Fibroblast of the aortic adventitia (primary cell): ENCODE measurements at regions not wholly inside any gene's neighbourhood (a gene's known extent, or its start where the extent isn't known, plus 50 kb on each side); places are given as distances from the start of the nearest gene placed in this dataset.
"Not testable (repeated sequence)": the region's sequence is repeated elsewhere in the genome, so short reads cannot be mapped to it uniquely, and the experiment has no call there.

ENCODE experiments used
- DNase-seq: peaks from one replicate; pipeline ENCODE4 v3.0.0-alpha.2; 2010; ENCODE audit warnings: low read depth
- H3K4me3 ChIP-seq: 2 replicates; pipeline ENCODE4 v1.5.1; 2011; ENCODE audit warnings: low read depth, mild to moderate bottlenecking, control low read depth, low read length, moderate library complexity
- TF ChIP-seq, protein P1 (sequence below): IDR thresholded peaks from 2 replicates; pipeline ENCODE4 v1.5.1; 2011; ENCODE audit warnings: mild to moderate bottlenecking, low read length, control low read depth, inconsistent platforms; ENCODE audit not compliant: insufficient read depth

GRCh38 chr10:106033065-106033464 lies 1131.4 kb downstream of the SORCS1 start:
- no peak for DNase-seq
- TF ChIP-seq, protein P1, sequence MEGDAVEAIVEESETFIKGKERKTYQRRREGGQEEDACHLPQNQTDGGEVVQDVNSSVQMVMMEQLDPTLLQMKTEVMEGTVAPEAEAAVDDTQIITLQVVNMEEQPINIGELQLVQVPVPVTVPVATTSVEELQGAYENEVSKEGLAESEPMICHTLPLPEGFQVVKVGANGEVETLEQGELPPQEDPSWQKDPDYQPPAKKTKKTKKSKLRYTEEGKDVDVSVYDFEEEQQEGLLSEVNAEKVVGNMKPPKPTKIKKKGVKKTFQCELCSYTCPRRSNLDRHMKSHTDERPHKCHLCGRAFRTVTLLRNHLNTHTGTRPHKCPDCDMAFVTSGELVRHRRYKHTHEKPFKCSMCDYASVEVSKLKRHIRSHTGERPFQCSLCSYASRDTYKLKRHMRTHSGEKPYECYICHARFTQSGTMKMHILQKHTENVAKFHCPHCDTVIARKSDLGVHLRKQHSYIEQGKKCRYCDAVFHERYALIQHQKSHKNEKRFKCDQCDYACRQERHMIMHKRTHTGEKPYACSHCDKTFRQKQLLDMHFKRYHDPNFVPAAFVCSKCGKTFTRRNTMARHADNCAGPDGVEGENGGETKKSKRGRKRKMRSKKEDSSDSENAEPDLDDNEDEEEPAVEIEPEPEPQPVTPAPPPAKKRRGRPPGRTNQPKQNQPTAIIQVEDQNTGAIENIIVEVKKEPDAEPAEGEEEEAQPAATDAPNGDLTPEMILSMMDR: no peak
- H3K4me3 ChIP-seq: no peak overlapping the region

DNA sequence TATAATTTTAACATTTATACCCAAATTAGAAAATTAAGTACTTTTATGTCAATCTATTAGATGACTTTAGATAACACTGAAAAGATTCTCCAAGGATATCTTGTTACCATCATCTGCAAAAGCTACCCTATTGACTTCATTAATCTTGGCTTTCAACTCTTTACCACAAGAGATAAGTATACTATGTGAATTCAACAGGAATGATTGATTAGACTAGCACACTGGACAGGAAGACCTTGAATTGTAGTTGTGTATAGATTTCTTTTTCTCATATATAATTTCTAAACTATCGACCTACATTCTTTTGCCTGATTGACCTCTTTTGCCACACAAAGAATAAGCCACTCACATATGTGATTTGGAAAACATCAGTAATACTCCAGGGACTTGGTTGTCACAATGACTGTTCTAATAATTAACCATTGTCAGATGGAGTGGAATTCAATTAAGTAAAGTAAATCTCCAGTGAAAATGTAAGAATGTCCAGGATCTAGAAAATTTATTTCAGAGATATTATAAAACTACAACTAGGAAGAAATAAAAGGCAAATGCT lies 1132.0 kb downstream of the SORCS1 start:
- TF ChIP-seq, protein P1: no peak
- no peak overlapping the region for H3K4me3 ChIP-seq

DNA sequence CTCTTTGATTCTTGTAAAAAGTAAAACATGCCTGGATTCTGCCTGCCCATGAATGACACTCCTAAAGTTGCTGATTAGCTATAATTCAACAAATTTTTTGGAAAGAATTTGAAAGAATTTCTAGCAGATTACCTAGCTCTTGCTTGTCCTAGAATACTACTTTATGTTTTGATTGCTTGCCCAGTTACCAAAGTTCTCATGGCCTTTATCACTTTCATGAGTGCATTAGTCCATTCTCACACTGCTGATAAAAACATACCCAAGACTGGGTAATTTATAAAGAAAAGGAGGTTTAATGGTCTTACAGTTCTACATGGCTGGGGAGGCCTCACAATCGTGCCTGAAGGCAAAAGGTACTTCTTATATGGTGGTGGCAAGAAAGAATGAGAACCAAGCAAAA lies 1137.3 kb downstream of the SORCS1 start:
- no peak for DNase-seq
- TF ChIP-seq, protein P1: no peak
- no peak overlapping the region for H3K4me3 ChIP-seq

More for the DNA sequence above, 1132.0 kb downstream of the SORCS1 start:
- no peak for DNase-seq

DNA sequence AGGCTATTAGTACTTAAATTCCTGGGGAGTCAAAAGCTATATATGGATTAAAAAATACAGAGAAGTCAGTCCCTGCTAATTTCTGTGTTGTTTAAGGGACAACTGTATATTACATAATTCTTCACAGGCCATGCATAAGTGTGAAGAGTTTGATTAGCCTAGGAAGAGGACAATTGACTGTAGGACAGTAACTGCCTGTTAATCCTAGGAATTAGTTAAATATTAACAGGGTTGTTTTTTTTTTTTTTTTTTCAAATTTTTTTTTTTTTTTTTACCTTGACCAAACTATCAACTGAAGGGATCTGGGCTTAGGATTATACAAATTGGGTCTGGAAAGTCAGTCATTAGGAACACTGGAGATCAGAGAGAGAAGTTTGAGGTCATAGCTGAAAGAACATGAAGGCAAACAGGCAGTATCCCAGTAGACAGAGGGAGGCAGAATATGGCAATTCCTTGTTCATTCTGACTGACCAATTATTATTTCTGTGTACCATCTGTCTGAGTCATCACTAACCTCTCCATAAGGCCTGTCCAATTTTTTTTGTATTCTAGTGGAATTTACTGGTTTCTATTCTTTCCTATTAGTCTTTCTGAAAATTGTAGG lies 1139.2 kb downstream of the SORCS1 start:
- TF ChIP-seq, protein P1: no peak
- no peak for DNase-seq
- H3K4me3 ChIP-seq: no peak overlapping the region

DNA sequence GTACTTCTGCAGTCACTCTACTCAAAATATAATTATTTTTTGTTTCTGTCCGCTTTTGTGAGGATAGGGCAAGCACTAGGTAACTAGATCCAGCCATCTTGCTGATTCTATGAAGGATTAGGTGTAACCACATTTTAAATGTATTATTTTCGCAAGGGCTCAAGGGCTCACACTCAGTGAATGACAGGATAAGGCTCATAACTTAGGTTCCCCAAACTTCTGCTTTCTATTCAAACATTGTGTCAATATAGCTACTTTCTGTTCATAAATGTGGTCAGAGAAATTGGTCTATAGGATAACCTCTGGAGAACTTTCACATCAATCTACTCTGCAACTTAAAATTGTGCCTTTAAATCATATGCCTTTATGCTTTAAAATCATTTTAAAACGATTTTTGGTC lies 1141.2 kb downstream of the SORCS1 start:
- no peak for DNase-seq
- TF ChIP-seq, protein P1: no peak
- no peak overlapping the region for H3K4me3 ChIP-seq

- H3K4me3 ChIP-seq: not testable (repeated sequence)
Observed at GRCh38 chr10:106019559-106019958, 1144.9 kb downstream of the SORCS1 start.

GRCh38 chr10:106015369-106016199 lies 1148.9 kb downstream of the SORCS1 start:
- not testable (repeated sequence) for H3K4me3 ChIP-seq, DNase-seq

More at GRCh38 chr10:106019559-106019958, 1144.9 kb downstream of the SORCS1 start:
- DNase-seq: not testable (repeated sequence)

DNA sequence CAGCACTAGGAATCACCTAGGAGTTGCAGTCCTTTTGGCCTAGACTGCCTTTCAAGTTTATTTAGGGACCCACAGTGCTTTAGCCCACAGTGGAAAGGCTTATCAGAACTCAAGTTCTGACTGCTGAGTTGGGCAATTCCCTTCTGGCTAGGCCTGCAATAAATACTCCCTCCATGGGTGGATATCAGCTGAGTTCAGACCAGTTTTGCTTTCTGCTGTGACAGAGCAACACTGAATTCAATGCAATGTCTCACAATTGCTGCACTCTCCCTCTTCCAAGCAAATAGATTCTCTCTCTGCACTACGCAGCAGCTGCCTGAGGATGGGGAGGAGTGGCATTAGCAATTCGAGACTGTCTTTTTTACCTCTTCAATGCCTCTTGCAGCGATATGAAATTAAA lies 1153.3 kb downstream of the SORCS1 start:
- H3K4me3 ChIP-seq: no peak overlapping the region
- TF ChIP-seq, protein P1: no peak
- no peak for DNase-seq
